HEK293 (cell line): ENCODE measurements at regions not wholly inside any gene's neighbourhood (a gene's known extent, or its start where the extent isn't known, plus 50 kb on each side); places are given as distances from the start of the nearest gene placed in this dataset.

ENCODE experiments used
- ZNF121 ChIP-seq: fragments of 450-650 bp; formaldehyde crosslinking; IDR thresholded peaks from 2 replicates; pipeline ENCODE4 v1.5.1; 2016; ENCODE audit warnings: missing biosample characterization, missing genetic modification characterization
- ZNF311 ChIP-seq: fragments of 450-650 bp; formaldehyde crosslinking; IDR thresholded peaks from 2 replicates; pipeline ENCODE4 v1.5.1; 2017; ENCODE audit warnings: missing biosample characterization, missing genetic modification characterization, borderline replicate concordance

DNA sequence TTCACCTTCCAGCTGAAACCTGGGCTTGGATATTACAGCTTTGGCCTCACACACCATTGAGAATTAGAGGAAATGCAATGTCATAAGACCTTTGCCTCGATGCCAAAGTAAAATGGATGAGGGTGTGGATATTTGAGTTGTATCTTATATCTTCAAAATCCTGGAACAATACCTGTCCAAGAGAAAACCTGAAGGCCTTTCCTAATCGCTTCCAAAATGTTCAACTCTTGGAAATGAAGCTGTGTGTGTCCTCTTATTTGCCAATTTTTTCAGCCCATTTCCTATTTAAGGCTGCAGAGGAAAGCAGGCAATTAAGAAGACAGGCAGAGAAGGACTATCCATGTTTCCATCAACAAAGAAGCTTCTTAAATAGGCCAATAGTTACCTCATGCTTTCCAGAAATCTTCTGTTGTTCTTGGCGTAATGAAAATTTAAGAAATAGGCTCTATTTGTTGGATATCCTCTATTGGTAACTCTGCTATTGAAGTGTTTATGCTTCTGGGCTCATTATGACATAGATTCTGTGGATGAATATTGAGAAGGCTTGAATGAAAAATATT is 99.5 kb upstream of the ZBTB20 start:
- TF ChIP-seq ZNF121 (tag by site-specific recombination), result no peak
- TF ChIP-seq ZNF311, result no peak
